ENCODE measurements at regions not wholly inside any gene's neighbourhood (a gene's known extent, or its start where the extent isn't known, plus 50 kb on each side); places are given as distances from the start of the nearest gene placed in this dataset.
"Not testable (repeated sequence)": the region's sequence is repeated elsewhere in the genome, so short reads cannot be mapped to it uniquely, and the experiment has no call there.

- Histone ChIP-seq H3K79me2 (ENCODE audit: insufficient read depth) (no peaks in the 10 kb centered on the region), H3K4me1 (ENCODE audit: control insufficient read depth in 1 of 2, insufficient read depth in 2 of 2, low read depth in 1 of 2, low read length in 1 of 2) (peaks cover 0 to 2% of the 10 kb centered on the region in 2 experiments; a peak in 1 of 4 replicates), H3K27ac (ENCODE audit: low read depth in 2 of 2, low read length in 1 of 2) (no peak overlapping the region; a peak in 1 of 4 replicates), H3K4me3 (ENCODE audit: low read depth in 2 of 2, low read length in 1 of 2) (no peak overlapping the region), H3K27me3 (ENCODE audit: insufficient read depth) (no peaks in the 10 kb centered on the region), H4K20me1 (ENCODE audit: insufficient read depth) (no peaks in the 10 kb centered on the region), H3K4me2 (no peak overlapping the region), H3K9me2 (no peaks in the 10 kb centered on the region), H3F3A (replicated peaks; ENCODE audit: insufficient read depth) (no peaks in the 10 kb centered on the region), H3K9me3 (no peaks in the 10 kb centered on the region), H2AFZ (ENCODE audit: low read depth) (no peak overlapping the region), H3K9ac (no peak overlapping the region), H3K36me3 (replicated peaks in 1 of 2; ENCODE audit: control insufficient read depth in 1 of 2, insufficient read depth in 2 of 2, low read length in 1 of 2) (no peaks in the 10 kb centered on the region)
- DNase-seq, result no peak
- 32% methylated on average over 3 of the region's 3 CpGs for WGBS (ENCODE audit: low lambda C conversion rate)
- POLR2A ChIA-PET, result no interaction called here
- CTCF ChIA-PET, result no interaction called here
- TF ChIP-seq MXI1 (IDR thresholded peaks at IDR 0.05; ENCODE audit: low read depth, low read length) (no peak), MEF2A (IDR thresholded peaks at IDR 0.05; ENCODE audit: borderline replicate concordance, low read depth) (no peak), NRF1 (IDR thresholded peaks at IDR 0.05; ENCODE audit: low read depth, low read length) (no peak), RFX5 (IDR thresholded peaks at IDR 0.05; ENCODE audit: low read length) (no peak), SMC3 (IDR thresholded peaks at IDR 0.05; ENCODE audit: low read depth, low read length) (no peak), FOSL2 (IDR thresholded peaks at IDR 0.05; ENCODE audit: borderline replicate concordance, low read depth) (no peak), YY1 (IDR thresholded peaks at IDR 0.05; ENCODE audit: low read depth) (no peak)
These were observed 88.1 kb upstream of the LCORL start for GRCh38 chr4:18109676-18110075.

- CTCF ChIA-PET; H3K27ac ChIP-seq (ENCODE audit: low read depth in 2 of 2, low read length in 1 of 2); H4K20me1 ChIP-seq (ENCODE audit: insufficient read depth); H3K4me1 ChIP-seq (ENCODE audit: control insufficient read depth in 1 of 2, insufficient read depth in 2 of 2, low read depth in 1 of 2, low read length in 1 of 2); DNase-seq; H3K9me3 ChIP-seq; H3K9ac ChIP-seq; H3K79me2 ChIP-seq (ENCODE audit: insufficient read depth); H3F3A ChIP-seq (replicated peaks; ENCODE audit: insufficient read depth); H3K4me3 ChIP-seq (ENCODE audit: low read depth in 2 of 2, low read length in 1 of 2); H3K36me3 ChIP-seq (replicated peaks in 1 of 2; ENCODE audit: control insufficient read depth in 1 of 2, insufficient read depth in 2 of 2, low read length in 1 of 2); H3K27me3 ChIP-seq (ENCODE audit: insufficient read depth); H3K9me2 ChIP-seq; H2AFZ ChIP-seq (ENCODE audit: low read depth); POLR2A ChIA-PET; H3K4me2 ChIP-seq: not testable (repeated sequence)
- 31% methylated on average over 4 of the region's 4 CpGs for WGBS (ENCODE audit: low lambda C conversion rate)
These were observed 86.4 kb upstream of the LCORL start for GRCh38 chr4:18107848-18108528.

GRCh38 chr4:18106620-18107019 lies 85.1 kb upstream of the LCORL start:
- CTCF ChIA-PET, result no interaction called here
- Histone ChIP-seq H3K9ac (no peak overlapping the region), H3K36me3 (replicated peaks in 1 of 2; ENCODE audit: control insufficient read depth in 1 of 2, insufficient read depth in 2 of 2, low read length in 1 of 2) (no peaks in the 10 kb centered on the region), H3K9me2 (no peaks in the 10 kb centered on the region), H3K27me3 (ENCODE audit: insufficient read depth) (no peaks in the 10 kb centered on the region), H3K4me3 (ENCODE audit: low read depth in 2 of 2, low read length in 1 of 2) (no peak overlapping the region), H3K27ac (ENCODE audit: low read depth in 2 of 2, low read length in 1 of 2) (no peak overlapping the region), H4K20me1 (ENCODE audit: insufficient read depth) (no peaks in the 10 kb centered on the region), H2AFZ (ENCODE audit: low read depth) (no peak overlapping the region), H3K4me1 (ENCODE audit: control insufficient read depth in 1 of 2, insufficient read depth in 2 of 2, low read depth in 1 of 2, low read length in 1 of 2) (peaks cover 0 to 2% of the 10 kb centered on the region in 2 experiments; a peak in 1 of 4 replicates), H3K79me2 (ENCODE audit: insufficient read depth) (no peaks in the 10 kb centered on the region), H3K9me3 (no peaks in the 10 kb centered on the region), H3F3A (replicated peaks; ENCODE audit: insufficient read depth) (no peaks in the 10 kb centered on the region), H3K4me2 (no peak overlapping the region)
- DNase-seq, result no peak
- WGBS (ENCODE audit: low lambda C conversion rate), result 19% methylated on average over 5 of the region's 5 CpGs
- POLR2A ChIA-PET, result no interaction called here
- no peak for TF ChIP-seq RCOR1 (IDR thresholded peaks at IDR 0.05; ENCODE audit: low read length)
- no peak for TF ChIP-seq FOSL2 (IDR thresholded peaks at IDR 0.05; ENCODE audit: borderline replicate concordance, low read depth)
- TF ChIP-seq JUND (IDR thresholded peaks at IDR 0.05), result no peak
- no peak for TF ChIP-seq FOXM1 (IDR thresholded peaks at IDR 0.05; ENCODE audit: low read depth)
- no peak for TF ChIP-seq EP300 (IDR thresholded peaks at IDR 0.05; ENCODE audit: borderline replicate concordance in 1 of 2, low read depth in 1 of 2, low read length in 1 of 2)
- no peak for TF ChIP-seq RXRA (IDR thresholded peaks at IDR 0.05; ENCODE audit: borderline replicate concordance, low read depth)
- TF ChIP-seq TCF12 (IDR thresholded peaks at IDR 0.05), result no peak
- TF ChIP-seq USF2 (IDR thresholded peaks at IDR 0.05; ENCODE audit: borderline replicate concordance, low read depth, low read length), result no peak
- TF ChIP-seq ZBTB33 (IDR thresholded peaks at IDR 0.05; ENCODE audit: borderline replicate concordance, low read depth), result no peak
- TF ChIP-seq TAF1 (IDR thresholded peaks at IDR 0.05; ENCODE audit: borderline replicate concordance, low read depth, low read length), result no peak
- no peak for TF ChIP-seq RAD21 (IDR thresholded peaks at IDR 0.05; ENCODE audit: low read length)
- TF ChIP-seq NFIC (IDR thresholded peaks at IDR 0.05; ENCODE audit: borderline replicate concordance), result no peak
- no peak for TF ChIP-seq GATA2 (CRISPR knock-in tag; IDR thresholded peaks at IDR 0.05)
- TF ChIP-seq USF1 (IDR thresholded peaks at IDR 0.05; ENCODE audit: borderline replicate concordance, low read depth), result no peak
- TF ChIP-seq MXI1 (IDR thresholded peaks at IDR 0.05; ENCODE audit: low read depth, low read length), result no peak

Measured in SK-N-SH (cell line).